ENCODE measurements at regions not wholly inside any gene's neighbourhood (a gene's known extent, or its start where the extent isn't known, plus 50 kb on each side); places are given as distances from the start of the nearest gene placed in this dataset.
"Not testable (repeated sequence)": the region's sequence is repeated elsewhere in the genome, so short reads cannot be mapped to it uniquely, and the experiment has no call there.

DNA sequence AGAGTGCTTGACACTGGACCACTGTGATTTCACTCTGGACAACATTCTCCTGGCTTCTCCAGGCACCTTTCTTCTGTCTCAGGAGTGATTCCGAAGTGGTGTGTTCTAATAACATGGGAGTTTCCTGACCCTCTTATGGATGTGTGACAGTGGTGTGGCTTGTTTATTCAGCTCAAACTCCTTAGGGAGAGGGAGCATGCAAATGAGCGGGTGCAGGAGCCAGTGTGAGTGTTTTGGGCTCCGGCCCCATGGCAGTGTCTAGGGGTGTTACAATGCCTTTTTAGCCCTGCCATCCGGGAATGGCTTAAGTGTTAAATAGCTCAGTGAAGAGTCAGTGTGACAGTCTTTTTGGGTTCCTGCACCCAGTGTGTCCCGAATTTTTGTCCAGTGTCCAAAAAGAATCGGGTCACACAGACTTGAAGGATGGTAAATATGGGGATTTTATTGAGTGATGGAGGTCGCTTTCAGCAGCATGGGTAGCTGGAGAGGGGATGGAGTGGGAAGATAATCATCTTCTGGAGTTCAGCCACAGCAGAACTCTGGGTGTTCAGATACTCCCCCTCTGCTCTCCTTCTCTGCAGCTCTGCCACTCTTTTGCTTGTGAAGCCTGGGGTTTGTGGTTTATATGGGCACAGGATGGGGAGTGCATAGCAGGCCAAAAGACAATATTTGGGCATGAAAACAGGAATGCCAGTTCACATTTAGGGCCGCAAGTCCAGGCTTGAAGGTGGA is 928.9 kb upstream of the CITED2 start:
- DNase-seq (ENCODE audit: low read depth in 1 of 2, low spot score in 1 of 2), result no peak

GRCh38 chr6:140300331-140300730 is 925.9 kb upstream of the CITED2 start:
- DNase-seq (ENCODE audit: low read depth in 1 of 2, low spot score in 1 of 2), result no peak

DNA sequence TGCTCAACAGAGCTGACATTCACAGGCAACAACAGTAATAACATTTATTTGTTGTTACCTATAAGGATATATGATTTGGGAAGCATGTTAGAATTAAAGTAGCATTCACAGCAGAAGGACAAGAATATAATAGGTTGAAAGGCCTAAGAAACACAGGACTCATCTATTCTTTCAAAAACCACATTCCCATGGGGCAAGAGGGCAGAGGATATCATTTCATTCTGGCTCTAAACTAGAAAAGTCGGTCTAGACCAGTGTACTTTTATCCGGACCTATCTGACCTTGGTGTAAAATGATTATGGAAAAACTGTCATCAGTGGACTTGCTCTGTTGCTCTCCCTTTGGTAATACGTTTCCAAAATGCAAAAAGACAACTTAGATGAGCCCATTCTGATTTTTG is 914.7 kb upstream of the CITED2 start:
- no peak for DNase-seq (ENCODE audit: low read depth in 1 of 2, low spot score in 1 of 2)

GRCh38 chr6:140285998-140286690 is 911.7 kb upstream of the CITED2 start:
- no peak for DNase-seq (ENCODE audit: low read depth in 1 of 2, low spot score in 1 of 2)

GRCh38 chr6:140285471-140285870 is 911.0 kb upstream of the CITED2 start:
- no peak for DNase-seq (ENCODE audit: low read depth in 1 of 2, low spot score in 1 of 2)

- DNase-seq (ENCODE audit: low read depth in 1 of 2, low spot score in 1 of 2), result no peak
These were observed 910.4 kb upstream of the CITED2 start for GRCh38 chr6:140284871-140285270.

- no peak for DNase-seq (ENCODE audit: low read depth in 1 of 2, low spot score in 1 of 2)
These were observed 908.7 kb upstream of the CITED2 start for GRCh38 chr6:140283197-140283596.

DNA sequence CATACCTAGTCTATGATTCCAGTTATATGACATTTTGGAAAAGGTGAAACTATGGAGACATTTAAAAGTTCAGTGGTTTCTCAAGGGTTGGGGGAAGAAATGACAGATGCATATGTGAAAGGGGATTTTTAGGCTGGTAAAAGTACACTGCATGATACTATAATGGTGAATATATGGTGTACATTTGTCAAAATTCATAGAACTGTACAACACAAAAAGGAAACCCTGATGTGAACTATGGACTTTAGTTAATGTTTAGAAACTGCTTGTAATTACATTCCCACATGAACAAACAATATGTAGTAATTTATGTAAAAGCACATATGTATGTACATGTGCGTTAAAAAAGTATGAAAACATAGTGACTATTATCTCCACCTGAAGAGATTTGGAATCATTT is 907.3 kb upstream of the CITED2 start:
- DNase-seq (ENCODE audit: low read depth in 1 of 2, low spot score in 1 of 2), result no peak

GRCh38 chr6:140281236-140281635 is 906.8 kb upstream of the CITED2 start:
- DNase-seq (ENCODE audit: low read depth in 1 of 2, low spot score in 1 of 2), result no peak

- DNase-seq (ENCODE audit: low read depth in 1 of 2, low spot score in 1 of 2), result no peak
These were observed 902.3 kb upstream of the CITED2 start for GRCh38 chr6:140276719-140277118.

- DNase-seq (ENCODE audit: low read depth in 1 of 2, low spot score in 1 of 2), result no peak
These were observed 901.7 kb upstream of the CITED2 start for GRCh38 chr6:140276133-140276532.

DNA sequence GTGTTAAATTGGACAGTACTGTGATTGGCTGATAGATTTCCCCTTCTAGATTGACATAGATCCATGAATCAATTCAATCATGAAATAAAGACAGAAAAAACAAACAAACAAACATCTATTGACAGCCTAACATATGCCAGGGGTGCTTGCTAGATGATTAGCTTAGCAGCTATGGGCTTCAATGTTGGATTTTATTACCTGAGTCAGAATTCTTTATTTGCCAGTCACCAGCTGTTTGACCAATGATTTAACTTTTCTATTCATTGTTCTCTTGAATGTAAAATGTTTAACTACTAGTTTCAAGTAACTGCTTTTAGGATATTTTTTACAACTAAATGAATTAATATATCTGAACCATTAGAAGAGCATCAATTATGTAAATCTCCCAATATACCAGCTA is 901.3 kb upstream of the CITED2 start:
- DNase-seq (ENCODE audit: low read depth in 1 of 2, low spot score in 1 of 2), result no peak

DNA sequence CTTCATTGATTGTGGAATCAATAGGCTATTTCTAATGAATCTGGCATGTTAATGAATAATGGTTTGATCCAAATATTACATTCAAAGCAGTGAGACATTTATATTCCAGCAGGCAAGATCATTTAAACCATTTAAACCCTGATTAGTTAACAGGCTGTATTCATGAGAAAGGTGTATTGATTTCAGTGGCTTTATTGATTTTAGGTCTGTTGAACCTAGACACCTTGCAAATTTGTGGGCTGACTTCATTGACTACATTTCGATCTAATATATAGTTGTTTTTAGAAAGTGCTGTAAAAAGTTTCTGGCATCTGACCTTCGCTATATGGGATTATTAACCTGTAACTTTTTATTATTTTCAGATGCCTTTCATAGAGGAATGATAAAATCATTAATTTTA is 900.1 kb upstream of the CITED2 start:
- no peak for DNase-seq (ENCODE audit: low read depth in 1 of 2, low spot score in 1 of 2)

- DNase-seq (ENCODE audit: low read depth in 1 of 2, low spot score in 1 of 2), result no peak
These were observed 897.4 kb upstream of the CITED2 start for GRCh38 chr6:140271759-140272377.

DNA sequence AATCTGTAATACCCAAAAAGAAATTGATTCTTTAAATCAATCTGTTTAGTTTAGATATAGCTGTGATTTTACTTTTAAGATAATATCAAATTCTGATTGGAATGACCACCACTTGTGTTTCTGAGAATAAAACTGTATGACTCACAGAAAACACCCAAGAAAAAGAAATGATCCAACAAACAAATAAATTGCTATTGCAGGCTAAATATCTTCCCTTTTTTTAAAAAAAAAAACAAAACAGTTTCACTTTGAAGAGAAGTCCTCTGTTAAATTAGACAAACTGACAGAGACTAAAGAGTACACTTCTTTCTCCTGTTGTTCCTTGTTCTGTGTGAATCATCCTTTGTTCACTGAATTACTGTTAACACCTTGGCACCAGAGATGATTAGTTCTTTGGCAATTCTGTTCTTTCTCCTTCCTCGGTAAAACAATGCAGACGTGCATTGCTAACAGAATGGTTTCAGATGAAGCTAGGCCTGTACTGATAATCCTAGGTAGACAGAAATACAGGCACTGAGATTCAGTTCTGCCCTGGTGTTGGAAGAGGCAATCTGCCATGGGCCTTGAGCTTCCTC is 895.2 kb upstream of the CITED2 start:
- no peak for DNase-seq (ENCODE audit: low read depth in 1 of 2, low spot score in 1 of 2)

DNA sequence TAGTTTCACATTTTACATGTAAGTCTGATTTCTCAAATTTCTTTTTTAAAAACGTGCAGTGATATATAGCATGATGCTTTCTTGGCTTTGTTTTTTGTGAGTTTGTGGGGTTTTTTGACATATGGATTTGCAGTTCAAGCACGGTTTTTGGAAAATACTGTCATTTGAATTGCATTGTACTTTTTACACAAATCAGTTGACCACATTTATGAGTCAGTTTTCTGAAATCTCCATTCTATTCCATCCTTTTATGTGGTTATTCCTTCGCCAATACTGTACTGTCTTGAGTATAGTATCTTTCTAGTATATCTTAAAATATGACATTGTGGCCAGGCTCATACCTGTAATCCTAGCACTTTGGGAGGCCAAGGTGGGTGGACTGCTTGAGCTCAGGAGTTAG is 890.0 kb upstream of the CITED2 start:
- DNase-seq (ENCODE audit: low read depth in 1 of 2, low spot score in 1 of 2), result no peak

GRCh38 chr6:140258302-140258701 is 883.9 kb upstream of the CITED2 start:
- DNase-seq (ENCODE audit: low read depth in 1 of 2, low spot score in 1 of 2), result not testable (repeated sequence)

DNA sequence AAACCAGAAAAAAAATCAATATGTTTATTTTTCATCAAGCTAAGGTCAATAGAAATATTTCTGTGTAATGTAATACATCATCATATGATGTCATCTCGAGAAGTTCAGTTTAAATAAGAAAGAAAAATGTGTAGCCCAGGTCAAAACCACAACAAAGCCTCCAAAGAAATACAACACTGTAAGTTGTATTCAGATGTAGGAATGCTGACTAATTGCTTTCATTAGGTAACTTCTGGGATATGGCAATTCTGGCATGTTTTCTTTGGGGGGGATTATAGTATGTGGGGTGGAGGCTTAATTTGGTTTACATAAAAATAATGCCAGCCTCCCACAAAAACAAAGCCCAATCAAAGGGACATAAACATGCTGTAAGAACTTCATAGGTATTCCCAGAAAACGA is 881.8 kb upstream of the CITED2 start:
- DNase-seq (ENCODE audit: low read depth in 1 of 2, low spot score in 1 of 2), result no peak

- no peak for DNase-seq (ENCODE audit: low read depth in 1 of 2, low spot score in 1 of 2)
These were observed 878.6 kb upstream of the CITED2 start for GRCh38 chr6:140253096-140253495.

GRCh38 chr6:140252099-140252498 is 877.7 kb upstream of the CITED2 start:
- DNase-seq (ENCODE audit: low read depth in 1 of 2, low spot score in 1 of 2), result no peak

GRCh38 chr6:140245296-140246040 is 871.0 kb upstream of the CITED2 start:
- no peak for DNase-seq (ENCODE audit: low read depth in 1 of 2, low spot score in 1 of 2)
